HEK293 (cell line): ENCODE measurements at regions not wholly inside any gene's neighbourhood (a gene's known extent, or its start where the extent isn't known, plus 50 kb on each side); places are given as distances from the start of the nearest gene placed in this dataset.

Experiments
- BCL11A ChIP-seq: fragments of 450-650 bp; formaldehyde crosslinking; IDR thresholded peaks from 2 replicates; pipeline ENCODE4 v1.5.1; 2016; ENCODE audit warnings: low read depth, missing biosample characterization, missing genetic modification characterization
- BCL6B ChIP-seq: fragments of 450-650 bp; formaldehyde crosslinking; IDR thresholded peaks from 2 replicates; pipeline ENCODE4 v1.5.1; 2017; ENCODE audit warnings: missing biosample characterization, missing genetic modification characterization
- CTCF ChIP-seq: fragments of 450-650 bp; formaldehyde crosslinking; IDR thresholded peaks from 2 replicates; pipeline ENCODE4 v1.5.1; 2016; ENCODE audit warnings: missing biosample characterization, missing genetic modification characterization
- KLF10 ChIP-seq: fragments of 450-650 bp; IDR thresholded peaks from 2 replicates; pipeline ENCODE4 v1.5.1; 2018; ENCODE audit warnings: missing biosample characterization, mild to moderate bottlenecking, missing genetic modification characterization
- ZBTB48 ChIP-seq: fragments of 450-650 bp; formaldehyde crosslinking; IDR thresholded peaks from 2 replicates; pipeline ENCODE4 v1.5.1; 2016; ENCODE audit warnings: missing biosample characterization, missing genetic modification characterization
- ZNF10 ChIP-seq: fragments of 450-650 bp; formaldehyde crosslinking; IDR thresholded peaks from 2 replicates; pipeline ENCODE4 v1.5.1; 2017; ENCODE audit warnings: missing biosample characterization, missing genetic modification characterization
- ZNF16 ChIP-seq: fragments of 450-650 bp; formaldehyde crosslinking; IDR thresholded peaks from 2 replicates; pipeline ENCODE4 v1.5.1; 2016; ENCODE audit warnings: low read depth, missing biosample characterization, missing genetic modification characterization
- ZNF354C ChIP-seq: fragments of 450-650 bp; formaldehyde crosslinking; IDR thresholded peaks from 2 replicates; pipeline ENCODE4 v1.5.1; 2016; ENCODE audit warnings: missing biosample characterization, missing genetic modification characterization, low read depth, borderline replicate concordance
- ZNF544 ChIP-seq: fragments of 450-650 bp; formaldehyde crosslinking; IDR thresholded peaks from 2 replicates; pipeline ENCODE4 v1.5.0; 2017; ENCODE audit warnings: missing biosample characterization, missing genetic modification characterization
- ZNF623 ChIP-seq: fragments of 450-650 bp; formaldehyde crosslinking; IDR thresholded peaks from 2 replicates; pipeline ENCODE4 v1.5.1; 2016; ENCODE audit warnings: missing biosample characterization, missing genetic modification characterization
- ZNF670 ChIP-seq: fragments of 450-650 bp; formaldehyde crosslinking; IDR thresholded peaks from 2 replicates; pipeline ENCODE4 v1.5.1; 2016; ENCODE audit warnings: missing biosample characterization, missing genetic modification characterization, low read depth

GRCh38 chr1:91189096-91189495, 167.3 kb upstream of the ZNF644 start:
- TF ChIP-seq ZNF10 (tag by site-specific recombination) = no peak
- no peak for TF ChIP-seq BCL11A (tag by site-specific recombination)
- no peak for TF ChIP-seq CTCF (tag by site-specific recombination)
- no peak for TF ChIP-seq ZBTB48 (tag by site-specific recombination)
- TF ChIP-seq ZNF670 (tag by site-specific recombination) = no peak
- no peak for TF ChIP-seq ZNF354C
- no peak for TF ChIP-seq KLF10 (tag by site-specific recombination)
- no peak for TF ChIP-seq ZNF623
- TF ChIP-seq ZNF16 (tag by site-specific recombination) = no peak
- TF ChIP-seq BCL6B (tag by site-specific recombination) = no peak
- no peak for TF ChIP-seq ZNF544 (tag by site-specific recombination)
